Type B pancreatic cell (in vitro differentiated cells): ENCODE measurements at regions not wholly inside any gene's neighbourhood (a gene's known extent, or its start where the extent isn't known, plus 50 kb on each side); places are given as distances from the start of the nearest gene placed in this dataset.

Experiments
- DNase-seq: peaks from one replicate; pipeline ENCODE4 v3.0.0; 2021; ENCODE audit warnings: mixed read lengths; ENCODE audit not compliant: unreplicated experiment; ENCODE audit errors: extremely low spot score
- H3K27ac Mint-ChIP-seq: 2 replicates; pipeline ENCODE4 v1.8.0; 2021; ENCODE audit warnings: mild to moderate bottlenecking, mixed read lengths
- H3K27me3 Mint-ChIP-seq: 2 replicates; pipeline ENCODE4 v1.8.0; 2021; ENCODE audit warnings: mixed read lengths
- H3K36me3 Mint-ChIP-seq: 2 replicates; pipeline ENCODE4 v1.8.0; 2021; ENCODE audit warnings: mixed read lengths
- H3K4me1 Mint-ChIP-seq: one replicate; pipeline ENCODE4 v1.8.0; 2021; ENCODE audit warnings: mixed read lengths; ENCODE audit not compliant: unreplicated experiment
- H3K4me3 Mint-ChIP-seq: 2 replicates; pipeline ENCODE4 v1.8.0; 2021; ENCODE audit warnings: mild to moderate bottlenecking, mixed read lengths
- H3K9me3 Mint-ChIP-seq: 2 replicates; pipeline ENCODE4 v1.8.0; 2021; ENCODE audit warnings: mixed read lengths
- CTCF ChIP-seq: fragments of 200-600 bp; sonication (generic); conservative IDR thresholded peaks from 2 replicates; pipeline ENCODE4 v1.5.0; 2021; ENCODE audit warnings: antibody characterized with exemption, mild to moderate bottlenecking

GRCh38 chr6:9620263-9620662, 794.6 kb downstream of the TFAP2A start:
- H3K36me3 Mint-ChIP-seq: no peaks in the 10 kb centered on the region
- no peak overlapping the region for H3K27ac Mint-ChIP-seq
- no peak for DNase-seq
- no peaks in the 10 kb centered on the region for H3K9me3 Mint-ChIP-seq
- H3K4me1 Mint-ChIP-seq: no peaks in the 10 kb centered on the region
- no peak for TF ChIP-seq CTCF
- no peak overlapping the region for H3K4me3 Mint-ChIP-seq
- no peaks in the 10 kb centered on the region for H3K27me3 Mint-ChIP-seq

DNA sequence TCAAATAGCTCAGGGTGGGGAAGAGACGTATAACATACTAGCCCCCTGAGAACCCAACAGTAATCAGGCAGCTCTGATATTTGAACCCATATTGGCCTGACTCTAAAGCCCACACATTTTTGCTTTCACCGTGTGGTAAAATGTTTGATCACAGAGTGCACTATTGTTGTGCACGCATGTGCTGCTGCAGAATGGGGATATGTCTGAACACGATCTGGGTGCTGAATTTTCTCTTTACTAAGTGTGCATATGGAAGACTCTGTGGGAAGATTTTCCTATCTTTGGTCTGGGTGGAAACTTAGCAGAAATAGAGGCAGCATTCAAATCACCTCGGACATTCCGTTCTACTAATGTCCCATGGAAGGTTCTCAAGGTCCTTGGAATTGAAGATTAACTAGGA, 800.1 kb downstream of the TFAP2A start:
- Mint-ChIP-seq H3K4me3 (no peak overlapping the region), H3K36me3 (no peaks in the 10 kb centered on the region), H3K9me3 (no peaks in the 10 kb centered on the region)

DNA sequence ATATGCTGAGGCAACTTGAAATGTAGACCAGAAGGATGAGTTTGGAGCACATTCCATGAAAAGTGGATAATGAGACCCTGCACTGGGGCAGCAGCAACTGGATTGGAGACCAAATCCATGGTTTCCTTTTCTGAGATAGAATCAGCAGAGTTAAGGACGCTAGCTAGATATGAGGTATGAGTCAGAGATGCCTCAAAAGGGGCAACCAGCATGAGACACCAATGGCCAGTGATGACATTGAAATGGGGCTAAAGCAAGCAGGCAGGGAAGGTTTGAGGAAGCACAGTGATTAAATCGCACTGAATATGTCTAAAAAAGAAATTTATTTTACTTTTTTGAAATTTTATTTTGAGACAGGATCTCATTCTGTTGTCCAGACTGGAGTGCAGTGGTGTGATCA, 802.4 kb downstream of the TFAP2A start:
- H3K36me3 Mint-ChIP-seq: no peaks in the 10 kb centered on the region
- no peaks in the 10 kb centered on the region for H3K9me3 Mint-ChIP-seq
- peaks cover 5% of the 10 kb centered on the region for H3K27me3 Mint-ChIP-seq
- TF ChIP-seq CTCF: no peak
- H3K27ac Mint-ChIP-seq: no peak overlapping the region
- no peaks in the 10 kb centered on the region for H3K4me1 Mint-ChIP-seq
- no peak overlapping the region for H3K4me3 Mint-ChIP-seq
- no peak for DNase-seq

More for the DNA sequence above, 800.1 kb downstream of the TFAP2A start:
- TF ChIP-seq CTCF: no peak
- no peak for DNase-seq
- Mint-ChIP-seq H3K27ac (no peak overlapping the region), H3K4me1 (no peaks in the 10 kb centered on the region), H3K27me3 (peaks cover 5% of the 10 kb centered on the region)

DNA sequence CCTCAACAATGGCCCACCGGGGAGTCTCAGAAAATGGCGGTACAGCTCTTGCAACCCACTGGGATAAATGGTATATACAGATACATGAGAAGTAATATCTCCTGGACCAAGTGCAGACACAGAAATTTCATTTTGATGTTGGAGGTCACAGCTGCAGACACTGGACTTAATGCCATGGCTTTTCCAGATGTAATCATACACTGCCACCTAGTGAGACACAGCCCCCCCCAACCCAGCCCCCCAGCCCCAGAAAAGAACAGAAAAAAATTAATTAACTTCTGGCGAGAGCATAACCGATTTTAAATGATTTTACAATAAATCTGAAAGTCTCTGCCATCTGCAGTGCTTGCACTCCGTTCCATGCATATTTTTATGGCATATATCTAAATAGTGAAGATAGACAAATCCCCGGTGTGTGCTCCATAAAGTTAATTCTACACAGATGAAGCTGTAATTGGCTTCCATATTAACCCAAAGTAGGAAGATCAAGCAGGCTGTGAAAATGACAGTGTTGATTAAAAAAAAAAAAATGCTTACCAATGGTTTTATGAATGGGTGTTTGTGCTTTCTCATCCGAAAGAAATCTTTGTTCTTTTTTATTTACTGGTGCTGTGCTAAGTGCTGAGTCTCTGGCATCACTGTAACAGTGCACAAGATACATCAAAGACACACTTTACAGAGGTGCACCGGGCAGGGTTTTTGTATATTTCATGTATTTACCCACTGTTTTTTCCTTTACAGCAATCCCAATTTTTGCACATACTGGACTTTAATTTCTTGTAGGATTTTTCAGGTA, 804.1 kb downstream of the TFAP2A start:
- Mint-ChIP-seq H3K27me3 (peaks cover 17% of the 10 kb centered on the region), H3K9me3 (no peaks in the 10 kb centered on the region), H3K4me1 (no peaks in the 10 kb centered on the region), H3K4me3 (no peak overlapping the region), H3K36me3 (no peaks in the 10 kb centered on the region), H3K27ac (no peak overlapping the region)
- TF ChIP-seq CTCF: no peak
- DNase-seq: no peak

DNA sequence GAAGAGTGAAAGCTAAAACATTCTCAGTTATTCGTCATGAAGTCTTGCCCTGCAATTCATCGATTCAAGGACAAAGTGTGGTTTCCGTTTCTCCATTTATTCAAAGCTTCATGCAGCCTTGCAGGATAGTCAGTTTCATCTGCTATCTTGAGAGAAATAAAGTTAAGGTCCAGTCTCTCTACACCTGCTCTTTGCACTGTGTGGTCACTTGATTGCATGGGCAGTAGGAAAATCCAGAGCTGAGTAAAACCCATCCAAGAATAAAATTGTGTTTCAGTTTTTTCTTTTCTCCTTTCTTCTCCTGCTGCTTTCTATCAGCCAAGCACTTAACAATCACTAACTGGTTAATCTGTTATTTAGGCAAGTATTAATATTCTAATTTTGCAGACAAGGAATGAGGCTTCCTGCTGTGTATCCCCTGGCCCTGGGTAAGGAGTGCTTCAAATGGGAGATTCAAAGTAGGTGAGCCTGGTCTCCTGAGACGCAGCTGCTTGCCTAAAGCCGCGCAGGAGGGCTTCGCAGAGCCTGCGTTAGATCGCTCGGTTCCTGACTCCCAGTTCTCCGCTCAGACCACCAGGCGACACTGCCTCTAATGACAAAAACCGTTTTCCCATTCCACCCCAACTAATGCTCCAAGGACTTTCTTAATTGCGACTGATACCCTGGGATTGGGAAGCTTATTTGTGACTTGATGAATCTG, 808.3 kb downstream of the TFAP2A start:
- TF ChIP-seq CTCF: no peak
- H3K4me1 Mint-ChIP-seq: no peaks in the 10 kb centered on the region
- no peak overlapping the region for H3K4me3 Mint-ChIP-seq
- H3K36me3 Mint-ChIP-seq: no peaks in the 10 kb centered on the region
- no peak overlapping the region for H3K27ac Mint-ChIP-seq
- no peaks in the 10 kb centered on the region for H3K9me3 Mint-ChIP-seq
- peaks cover 12% of the 10 kb centered on the region for H3K27me3 Mint-ChIP-seq
- no peak for DNase-seq
